Esophagus squamous epithelium (tissue), 5 donors: ENCODE measurements at regions not wholly inside any gene's neighbourhood (a gene's known extent, or its start where the extent isn't known, plus 50 kb on each side); places are given as distances from the start of the nearest gene placed in this dataset.

Source experiments
- DNase-seq: peaks from one replicate; lab custom pipeline; 2025; lab: John Stamatoyannopoulos, UW
- H3K27ac ChIP-seq, 4 donors: fragments of 200-600 bp; sonication (generic); one replicate each; pipeline ENCODE4 v1.5.1; 2016 to 2019; ENCODE audit warnings: mild to moderate bottlenecking in 1 of 4
- H3K27me3 ChIP-seq, 4 donors: fragments of 200-600 bp; sonication (generic); 1 replicate in 3 of 4; 2 replicates in 1 of 4; pipeline versions ENCODE4 v1.5.1 to v1.6.0; 2017 to 2021; ENCODE audit warnings: antibody characterized with exemption in 1 of 4
- H3K36me3 ChIP-seq, 3 donors: fragments of 200-600 bp; sonication (generic); one replicate each; pipeline ENCODE4 v1.5.1; 2016 to 2019
- H3K4me1 ChIP-seq, 3 donors: fragments of 200-600 bp; sonication (generic); one replicate each; pipeline ENCODE4 v1.5.1; 2017 to 2019
- H3K4me3 ChIP-seq, 4 donors: fragments of 200-600 bp; sonication (generic); 1 replicate in 3 of 4; 2 replicates in 1 of 4; pipeline ENCODE4 v1.5.1; 2016 to 2019; ENCODE audit warnings: mild to moderate bottlenecking in 2 of 4, moderate library complexity in 1 of 4
- H3K9me3 ChIP-seq, 3 donors: fragments of 200-600 bp; sonication (generic); one replicate each; pipeline ENCODE4 v1.5.1; 2016 to 2019
- POLR2A ChIP-seq, 4 donors: fragments of 450-650 bp; IDR thresholded peaks; one replicate each; pipeline ENCODE4 v1.6.1; 2017; ENCODE audit warnings: antibody characterized with exemption in 4 of 4, mild to moderate bottlenecking in 4 of 4, moderate library complexity in 3 of 4
- WGBS, 2 donors: methylation state at CpG; one replicate each; pipeline ENCODE4 v1.1.5; 2018; 5-methylcytosine and 5-hydroxymethylcytosine counted together
- intact Hi-C: fragments of 100-400 bp; cut with DNase I; formaldehyde crosslinking; loops from one replicate; pipeline ENCODE4 v1.15.0; 2022
- TF ChIP-seq, protein P1 (sequence below), 6 experiments: fragments of 450-650 bp in 4 of 6; fragments of 200-600 bp in 2 of 6; sonication (generic) in 2 of 6; IDR thresholded peaks; one replicate each; pipeline ENCODE4 v1.5.1; 2016 to 2019; ENCODE audit warnings: antibody characterized with exemption in 6 of 6, mild to moderate bottlenecking in 4 of 6, moderate library complexity in 4 of 6
- donor health status: DM: yes; HTN: yes; CAD: no.

DNA sequence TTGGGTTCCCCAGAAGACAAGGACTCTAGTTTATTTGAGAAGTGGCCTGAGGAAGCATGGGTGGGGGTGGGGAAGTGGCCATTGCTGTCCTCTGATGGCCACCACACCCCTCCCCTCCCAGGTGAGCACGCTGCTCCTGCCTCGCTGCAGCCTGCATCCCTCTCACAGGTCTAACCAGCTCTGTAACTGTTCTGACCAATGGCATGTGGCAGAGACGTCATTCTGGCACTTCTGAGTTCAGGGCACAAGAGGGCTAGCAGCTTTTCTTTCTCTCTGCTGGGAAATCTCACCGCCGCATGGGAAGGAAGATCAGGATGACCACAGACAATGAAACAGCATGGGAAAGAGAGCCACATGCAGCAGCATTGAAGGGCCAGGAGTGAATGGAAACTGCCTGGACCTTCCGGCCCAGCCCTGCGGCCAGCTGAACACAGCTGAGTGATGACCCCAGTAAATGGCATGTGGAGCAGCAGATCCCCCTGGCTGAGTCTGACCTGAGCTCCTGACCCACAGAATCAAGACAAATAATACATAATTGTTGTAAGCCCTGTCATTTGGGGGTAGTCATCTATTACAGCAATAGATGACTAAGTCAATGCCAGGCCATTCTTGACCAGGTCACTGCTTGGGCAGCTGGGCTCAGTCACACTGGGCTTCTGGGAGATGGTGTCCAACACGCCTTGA, 179.8 kb downstream of the LINC00237 start:
- no peaks in the 10 kb centered on the region for H3K27me3 ChIP-seq
- TF ChIP-seq, protein P1, sequence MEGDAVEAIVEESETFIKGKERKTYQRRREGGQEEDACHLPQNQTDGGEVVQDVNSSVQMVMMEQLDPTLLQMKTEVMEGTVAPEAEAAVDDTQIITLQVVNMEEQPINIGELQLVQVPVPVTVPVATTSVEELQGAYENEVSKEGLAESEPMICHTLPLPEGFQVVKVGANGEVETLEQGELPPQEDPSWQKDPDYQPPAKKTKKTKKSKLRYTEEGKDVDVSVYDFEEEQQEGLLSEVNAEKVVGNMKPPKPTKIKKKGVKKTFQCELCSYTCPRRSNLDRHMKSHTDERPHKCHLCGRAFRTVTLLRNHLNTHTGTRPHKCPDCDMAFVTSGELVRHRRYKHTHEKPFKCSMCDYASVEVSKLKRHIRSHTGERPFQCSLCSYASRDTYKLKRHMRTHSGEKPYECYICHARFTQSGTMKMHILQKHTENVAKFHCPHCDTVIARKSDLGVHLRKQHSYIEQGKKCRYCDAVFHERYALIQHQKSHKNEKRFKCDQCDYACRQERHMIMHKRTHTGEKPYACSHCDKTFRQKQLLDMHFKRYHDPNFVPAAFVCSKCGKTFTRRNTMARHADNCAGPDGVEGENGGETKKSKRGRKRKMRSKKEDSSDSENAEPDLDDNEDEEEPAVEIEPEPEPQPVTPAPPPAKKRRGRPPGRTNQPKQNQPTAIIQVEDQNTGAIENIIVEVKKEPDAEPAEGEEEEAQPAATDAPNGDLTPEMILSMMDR (IDR thresholded peaks at IDR 0.05), result no peak
- TF ChIP-seq POLR2A (IDR thresholded peaks at IDR 0.05), result no peak
- DNase-seq, result no peak
- H3K27ac ChIP-seq, result no peak overlapping the region
- no peaks in the 10 kb centered on the region for H3K36me3 ChIP-seq
- no peak overlapping the region for H3K4me3 ChIP-seq
- WGBS, 2 donors, result 54 to 71% methylated on average over 5 of the region's 8 CpGs
- H3K9me3 ChIP-seq, result no peaks in the 10 kb centered on the region
- intact Hi-C loops, result no loop called here
- H3K4me1 ChIP-seq, result no peaks in the 10 kb centered on the region

DNA sequence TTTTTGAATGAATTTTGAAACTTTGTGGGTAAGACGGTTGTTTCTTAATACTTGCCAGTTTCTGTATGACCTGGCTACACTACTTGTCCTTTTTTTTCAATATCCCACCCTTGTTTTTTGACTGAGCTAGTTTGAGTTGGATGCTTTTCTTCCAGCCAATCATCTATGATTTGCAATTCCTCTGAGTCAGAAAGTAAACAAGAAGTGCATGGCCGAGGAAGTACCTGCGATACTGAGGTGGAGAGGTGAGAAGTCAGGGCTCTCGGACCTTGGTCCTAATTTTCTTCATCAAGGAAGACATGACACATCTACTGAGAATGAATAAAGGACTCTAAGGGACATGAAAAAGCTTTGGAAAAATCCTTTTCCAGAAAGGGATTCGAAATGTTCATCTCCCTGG, 185.7 kb downstream of the LINC00237 start:
- WGBS, 2 donors, result 56% methylated on average over 4 to 5 of the region's 5 CpGs
- DNase-seq, result no peak

DNA sequence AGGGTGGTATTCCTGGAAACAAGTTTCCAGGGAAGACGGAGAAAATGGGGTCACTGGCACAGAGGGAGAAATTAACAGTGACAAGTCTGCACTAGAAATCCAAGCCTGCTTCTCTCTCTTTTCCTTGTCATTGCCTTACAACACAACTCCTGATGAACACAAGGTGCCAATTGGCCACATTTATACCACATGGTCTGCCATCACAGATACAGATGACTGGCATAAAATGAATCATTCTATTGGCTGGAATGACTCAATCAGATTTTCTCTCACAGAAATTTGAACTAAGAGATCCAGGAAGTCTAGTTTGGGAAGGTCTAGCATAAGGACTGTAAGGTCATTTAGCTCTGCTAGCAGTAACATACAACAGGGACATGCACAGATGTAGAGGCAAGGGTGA, 190.3 kb downstream of the LINC00237 start:
- H3K27ac ChIP-seq, result no peak overlapping the region
- H3K9me3 ChIP-seq, result no peaks in the 10 kb centered on the region
- H3K36me3 ChIP-seq, result no peaks in the 10 kb centered on the region
- peaks cover 0 to 5% (median 0%) of the 10 kb centered on the region in 4 donors for H3K27me3 ChIP-seq
- TF ChIP-seq POLR2A (IDR thresholded peaks at IDR 0.05), result no peak
- TF ChIP-seq, protein P1 (IDR thresholded peaks at IDR 0.05), result no peak
- no peaks in the 10 kb centered on the region for H3K4me1 ChIP-seq
- DNase-seq, result no peak
- intact Hi-C loops, result no loop called here
- WGBS, 2 donors, result 0% methylated on average over 1 of the region's 1 CpG
- no peak overlapping the region for H3K4me3 ChIP-seq

More for the DNA sequence above, 185.7 kb downstream of the LINC00237 start:
- TF ChIP-seq, protein P1 (IDR thresholded peaks at IDR 0.05), result no peak
- Histone ChIP-seq H3K4me1 (no peaks in the 10 kb centered on the region), H3K27me3 (no peaks in the 10 kb centered on the region), H3K36me3 (no peaks in the 10 kb centered on the region), H3K9me3 (no peaks in the 10 kb centered on the region), H3K4me3 (no peak overlapping the region), H3K27ac (no peak overlapping the region)
- intact Hi-C loops, result no loop called here

DNA sequence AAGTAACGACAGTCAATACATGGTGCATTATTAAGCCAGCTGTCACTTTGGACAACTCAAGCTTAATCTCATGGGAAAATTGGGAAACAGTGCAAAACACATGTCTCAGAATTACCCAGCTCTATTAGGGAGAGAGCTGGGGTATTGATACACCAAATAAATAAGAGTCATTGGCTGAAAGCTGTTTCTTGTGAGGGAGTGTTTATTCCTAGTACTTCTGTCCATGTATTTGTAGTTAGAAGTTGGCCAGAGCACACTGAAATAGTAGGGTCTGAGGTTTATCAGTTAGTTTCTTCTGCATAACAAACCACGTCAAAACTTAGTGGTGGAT, 192.0 kb upstream of the RALGAPA2 start:
- TF ChIP-seq, protein P1 (IDR thresholded peaks at IDR 0.05), result no peak
- no peak for TF ChIP-seq POLR2A (IDR thresholded peaks at IDR 0.05)
- 65 to 80% methylated on average over 2 of the region's 2 CpGs for WGBS, 2 donors
- no peaks in the 10 kb centered on the region for H3K4me1 ChIP-seq
- no peak for DNase-seq
- no peaks in the 10 kb centered on the region for H3K36me3 ChIP-seq
- no peak overlapping the region for H3K27ac ChIP-seq
- intact Hi-C loops, result no loop called here
- no peaks in the 10 kb centered on the region for H3K27me3 ChIP-seq
- no peak overlapping the region for H3K4me3 ChIP-seq
- no peaks in the 10 kb centered on the region for H3K9me3 ChIP-seq

DNA sequence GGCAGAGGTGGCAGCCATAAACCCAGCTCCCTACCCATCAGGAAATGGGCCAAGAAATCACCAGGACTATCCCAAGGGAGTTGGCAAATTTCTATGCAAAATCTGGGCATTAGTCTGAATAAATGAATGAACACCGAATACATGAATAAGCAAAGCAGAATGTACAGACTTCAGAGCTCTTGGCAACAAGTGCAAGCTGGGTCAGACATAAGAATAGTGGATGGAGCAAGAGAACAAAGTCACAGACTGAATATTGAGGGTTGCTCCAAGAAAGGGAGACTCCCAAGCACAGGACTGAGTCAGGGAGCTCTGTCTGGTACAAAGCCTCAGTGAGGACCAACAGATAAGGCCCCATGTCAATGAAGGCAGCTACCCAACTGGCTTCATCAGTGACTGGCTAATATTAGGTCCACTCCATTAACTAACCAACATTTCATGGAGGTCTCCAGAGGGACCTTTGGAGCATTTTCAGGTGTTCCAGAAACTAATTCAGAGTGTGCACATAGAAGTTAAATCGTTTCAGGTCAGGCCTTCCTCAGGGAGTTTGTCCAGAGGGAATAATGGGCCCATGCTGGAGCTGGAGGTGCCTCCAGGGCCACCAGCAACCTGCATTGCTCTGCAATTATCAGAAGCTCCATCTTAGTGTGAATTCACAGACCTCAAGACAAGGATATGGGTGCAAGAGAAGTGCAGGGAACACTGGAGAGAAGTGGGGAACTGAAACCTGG, 191.5 kb upstream of the RALGAPA2 start:
- no peak for DNase-seq
- Histone ChIP-seq H3K4me1 (no peaks in the 10 kb centered on the region), H3K27ac (no peak overlapping the region), H3K36me3 (no peaks in the 10 kb centered on the region), H3K9me3 (no peaks in the 10 kb centered on the region), H3K4me3 (no peak overlapping the region), H3K27me3 (no peaks in the 10 kb centered on the region)
- intact Hi-C loops, result no loop called here
- 68 to 69% methylated on average over 1 to 2 of the region's 2 CpGs for WGBS, 2 donors
- TF ChIP-seq, protein P1 (IDR thresholded peaks at IDR 0.05), result no peak
- no peak for TF ChIP-seq POLR2A (IDR thresholded peaks at IDR 0.05)
